HCT116 (cell line): ENCODE measurements at regions not wholly inside any gene's neighbourhood (a gene's known extent, or its start where the extent isn't known, plus 50 kb on each side); places are given as distances from the start of the nearest gene placed in this dataset.

ENCODE experiments used
- ATAC-seq: fragments of 200-7000 bp; cut with Tn5 transposase; 2 replicates; pipeline ENCODE4 v1.9.1; 2020; ENCODE audit warnings: mild to moderate bottlenecking, moderate library complexity
- BruUV-seq: library from RNA; stranded (reverse); fragments of 400-500 nt; replicated peaks from 2 replicates; lab custom pipeline; 2021; lab: Mats Ljungman, UMichigan
- CTCF ChIA-PET: fragments of 300-600 bp; sonication (Branson Sonifier 250); formaldehyde crosslinking; loops from one replicate; lab custom pipeline; 2021; ENCODE audit warnings: antibody characterized with exemption; lab: Charles Lee
- POLR2A ChIA-PET: fragments of 300-600, 350-600 bp; sonication (Branson Sonifier 250); formaldehyde crosslinking; loops from one replicate; lab custom pipeline; 2021; ENCODE audit warnings: antibody characterized with exemption; lab: Charles Lee
- RAD21 ChIA-PET, 2 experiments: fragments of 300-600 bp; sonication (Branson Sonifier 250); formaldehyde crosslinking; loops; one replicate each; lab custom pipeline; 2023; ENCODE audit warnings: low total read pairs in 2 of 2; ENCODE audit not compliant: uncharacterized antibody in 2 of 2, unreplicated experiment in 2 of 2, low non-redundant PET in 1 of 2; lab: Charles Lee
- DNase-seq: peaks from one replicate; pipeline ENCODE4 v3.0.0-alpha.2; 2010; ENCODE audit warnings: low read depth, low spot score
- H2AFZ ChIP-seq: fragments of 200-600 bp; shearing (Covaris generic), sonication (generic); 2 replicates; pipeline ENCODE4 v1.6.1; 2017; ENCODE audit warnings: low read depth, mixed run types, mixed read lengths, antibody characterized with exemption, low read length; ENCODE audit not compliant: poor library complexity, severe bottlenecking
- H3K27ac ChIP-seq: 2 replicates; pipeline ENCODE4 v1.5.1; 2012; ENCODE audit warnings: low read depth, low read length
- H3K27me3 ChIP-seq: fragments of 200-600 bp; sonication (generic); 2 replicates; pipeline ENCODE4 v1.6.1; 2016; ENCODE audit warnings: mixed run types, low read length, mixed read lengths; ENCODE audit not compliant: insufficient read depth
- H3K36me3 ChIP-seq, 2 experiments: fragments of 200-500 bp in 1 of 2; fragments of 200-600 bp in 1 of 2; sonication (Bioruptor generic) in 1 of 2; sonication (generic) in 1 of 2; 2 replicates each; pipeline versions ENCODE4 v1.5.1 to v1.6.1; 2014 to 2016; ENCODE audit warnings: low read length in 2 of 2, inconsistent platforms in 1 of 2, mixed read lengths in 1 of 2, mixed run types in 1 of 2; ENCODE audit not compliant: insufficient read depth in 2 of 2, control insufficient read depth in 1 of 2
- H3K4me1 ChIP-seq, 2 experiments: fragments of 200-600 bp in 1 of 2; sonication (generic) in 1 of 2; 2 replicates each; pipeline versions ENCODE4 v1.5.1 to v1.6.1; 2012 to 2017; ENCODE audit warnings: low read length in 2 of 2, inconsistent platforms in 1 of 2, mild to moderate bottlenecking in 1 of 2, mixed read lengths in 1 of 2, mixed run types in 1 of 2, moderate library complexity in 1 of 2; ENCODE audit not compliant: insufficient read depth in 2 of 2, control insufficient read depth in 1 of 2
- H3K4me2 ChIP-seq: fragments of 200-600 bp; sonication (generic); 2 replicates; pipeline ENCODE4 v1.6.1; 2017; ENCODE audit warnings: mixed run types, low read length, mixed read lengths
- H3K4me3 ChIP-seq, 2 experiments: fragments of 200-600 bp in 1 of 2; sonication (generic) in 1 of 2; replicated peaks in 1 of 2; 2 replicates each; pipeline ENCODE4 v1.5.1; 2011 to 2016; ENCODE audit warnings: low read length in 2 of 2, control low read depth in 1 of 2, low read depth in 1 of 2, mild to moderate bottlenecking in 1 of 2, mixed read lengths in 1 of 2, mixed run types in 1 of 2
- H3K79me2 ChIP-seq: fragments of 200-600 bp; sonication (generic); 2 replicates; pipeline ENCODE4 v1.6.1; 2017; ENCODE audit warnings: mild to moderate bottlenecking, mixed run types, low read length, moderate library complexity, mixed read lengths; ENCODE audit not compliant: insufficient read depth
- H3K9ac ChIP-seq: fragments of 200-600 bp; sonication (generic); 2 replicates; pipeline ENCODE4 v1.6.1; 2016; ENCODE audit warnings: low read length, mixed read lengths
- H3K9me2 ChIP-seq: fragments of 200-600 bp; sonication (generic), shearing (Covaris generic); 2 replicates; pipeline ENCODE4 v1.6.1; 2017; ENCODE audit warnings: mixed run types, mild to moderate bottlenecking, moderate library complexity; ENCODE audit not compliant: insufficient read depth
- H3K9me3 ChIP-seq, 2 experiments: fragments of 200-500 bp in 1 of 2; fragments of 200-600 bp in 1 of 2; sonication (Bioruptor generic) in 1 of 2; sonication (generic) in 1 of 2; 2 replicates each; pipeline ENCODE4 v1.6.1; 2014 to 2017; ENCODE audit warnings: low read length in 2 of 2, mixed read lengths in 2 of 2, inconsistent platforms in 1 of 2, low read depth in 1 of 2, mild to moderate bottlenecking in 1 of 2, mixed run types in 1 of 2, moderate library complexity in 1 of 2; ENCODE audit not compliant: control insufficient read depth in 1 of 2, insufficient read depth in 1 of 2
- H4K20me1 ChIP-seq: fragments of 200-600 bp; sonication (generic), shearing (Covaris generic); 2 replicates; pipeline ENCODE4 v1.6.1; 2017; ENCODE audit warnings: mixed run types, mild to moderate bottlenecking, moderate library complexity; ENCODE audit not compliant: insufficient read depth
- CBX3 ChIP-seq: IDR thresholded peaks from 2 replicates; pipeline ENCODE4 v1.6.1; 2012; ENCODE audit warnings: low read depth
- ELF1 ChIP-seq: IDR thresholded peaks from 2 replicates; pipeline ENCODE4 v1.6.1; 2012; ENCODE audit warnings: low read depth, borderline replicate concordance
- EZH2 ChIP-seq: fragments of 200-600 bp; sonication (generic); IDR thresholded peaks from 2 replicates; pipeline ENCODE4 v1.6.1; 2017; ENCODE audit warnings: antibody characterized with exemption, mixed run types
- JUND ChIP-seq: IDR thresholded peaks from 2 replicates; pipeline ENCODE4 v1.6.1; 2012
- POLR2AphosphoS5 ChIP-seq: IDR thresholded peaks from 2 replicates; pipeline ENCODE4 v1.6.1; 2011; ENCODE audit warnings: mild to moderate bottlenecking, low read depth, low read length, moderate library complexity
- RAD21 ChIP-seq: IDR thresholded peaks from 2 replicates; pipeline ENCODE4 v1.6.1; 2012; ENCODE audit warnings: low read depth, mild to moderate bottlenecking
- SRF ChIP-seq: IDR thresholded peaks from 2 replicates; pipeline ENCODE4 v1.6.1; 2012; ENCODE audit warnings: low read depth
- TCF7L2 ChIP-seq: IDR thresholded peaks from 2 replicates; pipeline ENCODE4 v1.7.0; 2011; ENCODE audit warnings: borderline replicate concordance, inconsistent platforms; ENCODE audit not compliant: insufficient read depth, insufficient read length; ENCODE audit errors: extremely low read depth
- YY1 ChIP-seq: IDR thresholded peaks from 2 replicates; pipeline ENCODE4 v1.6.1; 2011; ENCODE audit warnings: low read length, low read depth, moderate library complexity, mild to moderate bottlenecking; ENCODE audit not compliant: insufficient replicate concordance; ENCODE audit errors: extremely low read depth
- intact Hi-C: fragments of 100-400 bp; cut with micrococcal nuclease; formaldehyde crosslinking; loops from 2 replicates; pipeline ENCODE4 v1.10.0; 2022
- TF ChIP-seq, protein P1 (sequence below), 3 experiments: fragments of 200-600 bp in 1 of 3; sonication (generic) in 1 of 3; IDR thresholded peaks in 2 of 3; conservative IDR thresholded peaks in 1 of 3; 2 replicates each; pipeline ENCODE4 v1.5.1; 2012 to 2017; ENCODE audit warnings: low read depth in 2 of 3, low read length in 2 of 3, antibody characterized with exemption in 1 of 3, borderline replicate concordance in 1 of 3, control low read depth in 1 of 3, mild to moderate bottlenecking in 1 of 3, mixed read lengths in 1 of 3, mixed run types in 1 of 3, moderate library complexity in 1 of 3; ENCODE audit not compliant: insufficient read depth in 1 of 3
- TF ChIP-seq, protein P2 (sequence below): IDR thresholded peaks from 2 replicates; pipeline ENCODE4 v1.6.1; 2012; ENCODE audit warnings: low read depth

DNA sequence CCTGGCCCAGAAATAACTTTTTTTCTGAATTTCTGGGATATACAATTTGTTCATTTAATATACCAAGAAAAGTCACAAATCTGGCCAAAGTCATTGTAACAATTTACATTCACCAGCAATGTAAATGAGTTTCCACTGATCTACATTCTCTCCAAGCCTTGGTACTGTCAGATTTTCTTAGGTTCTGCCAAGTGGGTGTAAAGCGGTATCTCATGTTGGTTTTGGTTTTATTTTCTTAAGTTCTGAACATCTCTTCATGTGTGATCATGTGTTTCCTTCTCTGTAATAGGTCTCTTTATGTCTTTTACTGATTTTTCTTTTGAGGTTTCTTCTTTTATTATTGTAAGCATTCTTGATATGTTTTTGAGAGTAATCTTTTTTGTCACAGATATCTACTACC is 235.6 kb upstream of the COL8A1 start:
- DNase-seq = no peak
- ATAC-seq = no peak
- Histone ChIP-seq H2AFZ (no peak overlapping the region), H3K9ac (no peak overlapping the region), H4K20me1 (no peaks in the 10 kb centered on the region), H3K27me3 (0 out of 2 replicates have a peak, but pooled peaks cover 3% of the 10 kb centered on the region), H3K4me3 (no peak overlapping the region), H3K9me2 (no peaks in the 10 kb centered on the region), H3K9me3 (no peaks in the 10 kb centered on the region; a peak in 1 of 4 replicates), H3K36me3 (no peaks in the 10 kb centered on the region; a peak in 1 of 4 replicates), H3K79me2 (no peaks in the 10 kb centered on the region), H3K27ac (no peak overlapping the region), H3K4me1 (no peaks in the 10 kb centered on the region), H3K4me2 (no peak overlapping the region)
- no TSS peak for BruUV-seq
- CTCF ChIA-PET = no interaction called here
- TF ChIP-seq SRF = no peak
- intact Hi-C loops = no loop called here
- POLR2A ChIA-PET = no interaction called here
- RAD21 ChIA-PET = no interaction called here

DNA sequence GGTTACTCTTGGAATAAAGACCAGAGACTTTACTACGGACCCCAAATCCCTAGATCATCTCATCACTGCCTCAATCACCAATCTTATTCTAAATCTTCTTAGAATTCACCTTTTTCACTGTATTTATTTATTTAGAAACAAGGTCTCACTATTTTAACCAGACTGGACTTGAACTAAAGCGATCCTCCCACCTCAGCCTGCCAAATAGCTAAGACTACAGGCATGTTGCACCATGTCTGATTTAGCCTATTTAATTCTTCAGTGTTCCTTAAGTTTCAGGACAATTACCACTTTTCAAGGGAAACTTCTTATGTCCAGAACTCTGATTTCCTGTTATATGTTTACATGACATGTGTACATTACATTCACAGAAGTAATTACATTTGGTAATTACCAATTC is 238.0 kb upstream of the COL8A1 start:
- TF ChIP-seq EZH2 (no peak), TCF7L2 (no peak), YY1 (no peak), JUND (no peak), RAD21 (no peak), ELF1 (no peak), CBX3 (no peak), POLR2AphosphoS5 (no peak)
- TF ChIP-seq, protein P1, sequence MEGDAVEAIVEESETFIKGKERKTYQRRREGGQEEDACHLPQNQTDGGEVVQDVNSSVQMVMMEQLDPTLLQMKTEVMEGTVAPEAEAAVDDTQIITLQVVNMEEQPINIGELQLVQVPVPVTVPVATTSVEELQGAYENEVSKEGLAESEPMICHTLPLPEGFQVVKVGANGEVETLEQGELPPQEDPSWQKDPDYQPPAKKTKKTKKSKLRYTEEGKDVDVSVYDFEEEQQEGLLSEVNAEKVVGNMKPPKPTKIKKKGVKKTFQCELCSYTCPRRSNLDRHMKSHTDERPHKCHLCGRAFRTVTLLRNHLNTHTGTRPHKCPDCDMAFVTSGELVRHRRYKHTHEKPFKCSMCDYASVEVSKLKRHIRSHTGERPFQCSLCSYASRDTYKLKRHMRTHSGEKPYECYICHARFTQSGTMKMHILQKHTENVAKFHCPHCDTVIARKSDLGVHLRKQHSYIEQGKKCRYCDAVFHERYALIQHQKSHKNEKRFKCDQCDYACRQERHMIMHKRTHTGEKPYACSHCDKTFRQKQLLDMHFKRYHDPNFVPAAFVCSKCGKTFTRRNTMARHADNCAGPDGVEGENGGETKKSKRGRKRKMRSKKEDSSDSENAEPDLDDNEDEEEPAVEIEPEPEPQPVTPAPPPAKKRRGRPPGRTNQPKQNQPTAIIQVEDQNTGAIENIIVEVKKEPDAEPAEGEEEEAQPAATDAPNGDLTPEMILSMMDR (IDR thresholded peaks at IDR 0.05 in 2 of 3, conservative IDR thresholded peaks at IDR 0.05 in 1 of 3; ENCODE audit: borderline replicate concordance in 1 of 3, insufficient read depth in 1 of 3, low read depth in 2 of 3, low read length in 2 of 3) = no peak
- TF ChIP-seq, protein P2, sequence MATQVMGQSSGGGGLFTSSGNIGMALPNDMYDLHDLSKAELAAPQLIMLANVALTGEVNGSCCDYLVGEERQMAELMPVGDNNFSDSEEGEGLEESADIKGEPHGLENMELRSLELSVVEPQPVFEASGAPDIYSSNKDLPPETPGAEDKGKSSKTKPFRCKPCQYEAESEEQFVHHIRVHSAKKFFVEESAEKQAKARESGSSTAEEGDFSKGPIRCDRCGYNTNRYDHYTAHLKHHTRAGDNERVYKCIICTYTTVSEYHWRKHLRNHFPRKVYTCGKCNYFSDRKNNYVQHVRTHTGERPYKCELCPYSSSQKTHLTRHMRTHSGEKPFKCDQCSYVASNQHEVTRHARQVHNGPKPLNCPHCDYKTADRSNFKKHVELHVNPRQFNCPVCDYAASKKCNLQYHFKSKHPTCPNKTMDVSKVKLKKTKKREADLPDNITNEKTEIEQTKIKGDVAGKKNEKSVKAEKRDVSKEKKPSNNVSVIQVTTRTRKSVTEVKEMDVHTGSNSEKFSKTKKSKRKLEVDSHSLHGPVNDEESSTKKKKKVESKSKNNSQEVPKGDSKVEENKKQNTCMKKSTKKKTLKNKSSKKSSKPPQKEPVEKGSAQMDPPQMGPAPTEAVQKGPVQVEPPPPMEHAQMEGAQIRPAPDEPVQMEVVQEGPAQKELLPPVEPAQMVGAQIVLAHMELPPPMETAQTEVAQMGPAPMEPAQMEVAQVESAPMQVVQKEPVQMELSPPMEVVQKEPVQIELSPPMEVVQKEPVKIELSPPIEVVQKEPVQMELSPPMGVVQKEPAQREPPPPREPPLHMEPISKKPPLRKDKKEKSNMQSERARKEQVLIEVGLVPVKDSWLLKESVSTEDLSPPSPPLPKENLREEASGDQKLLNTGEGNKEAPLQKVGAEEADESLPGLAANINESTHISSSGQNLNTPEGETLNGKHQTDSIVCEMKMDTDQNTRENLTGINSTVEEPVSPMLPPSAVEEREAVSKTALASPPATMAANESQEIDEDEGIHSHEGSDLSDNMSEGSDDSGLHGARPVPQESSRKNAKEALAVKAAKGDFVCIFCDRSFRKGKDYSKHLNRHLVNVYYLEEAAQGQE = no peak
- Histone ChIP-seq H3K79me2 (no peaks in the 10 kb centered on the region), H3K27me3 (0 out of 2 replicates have a peak, but pooled peaks cover 4% of the 10 kb centered on the region), H3K9me2 (no peaks in the 10 kb centered on the region), H2AFZ (no peak overlapping the region), H3K4me2 (no peak overlapping the region), H3K4me3 (no peak overlapping the region), H3K9ac (no peak overlapping the region), H3K36me3 (no peaks in the 10 kb centered on the region; a peak in 1 of 4 replicates), H3K4me1 (no peaks in the 10 kb centered on the region), H3K27ac (no peak overlapping the region), H4K20me1 (no peaks in the 10 kb centered on the region), H3K9me3 (no peaks in the 10 kb centered on the region; a peak in 1 of 4 replicates)
- ChIA-PET POLR2A (no interaction called here), RAD21 (no interaction called here), CTCF (no interaction called here)
- ATAC-seq (no peak), DNase-seq (no peak)
- BruUV-seq = no TSS peak
- intact Hi-C loops = no loop called here
